ENCODE measurements at regions not wholly inside any gene's neighbourhood (a gene's known extent, or its start where the extent isn't known, plus 50 kb on each side); places are given as distances from the start of the nearest gene placed in this dataset.
"Not testable (repeated sequence)": the region's sequence is repeated elsewhere in the genome, so short reads cannot be mapped to it uniquely, and the experiment has no call there.

DNA sequence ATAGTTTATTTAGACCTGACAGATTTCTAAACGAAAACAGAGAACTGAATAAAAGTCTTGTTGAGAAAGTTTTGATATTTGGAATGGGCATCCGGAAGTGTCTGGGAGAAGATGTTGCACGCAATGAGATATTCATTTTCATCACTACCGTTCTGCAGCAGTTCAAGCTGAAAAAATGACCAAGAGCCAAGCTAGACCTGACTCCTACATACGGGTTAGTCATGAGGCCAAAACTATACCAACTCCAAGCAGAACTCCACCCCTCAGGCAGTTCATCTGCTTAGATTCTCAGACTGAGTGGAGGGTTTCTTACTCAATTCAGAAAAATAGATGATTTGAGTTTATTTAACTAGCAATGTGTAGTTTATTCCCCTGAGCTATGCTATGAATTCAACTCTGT, 95.4 kb upstream of the ANXA1 start:
- no peak for DNase-seq (ENCODE audit: low read depth in 4 of 4, low spot score in 2 of 4)

DNA sequence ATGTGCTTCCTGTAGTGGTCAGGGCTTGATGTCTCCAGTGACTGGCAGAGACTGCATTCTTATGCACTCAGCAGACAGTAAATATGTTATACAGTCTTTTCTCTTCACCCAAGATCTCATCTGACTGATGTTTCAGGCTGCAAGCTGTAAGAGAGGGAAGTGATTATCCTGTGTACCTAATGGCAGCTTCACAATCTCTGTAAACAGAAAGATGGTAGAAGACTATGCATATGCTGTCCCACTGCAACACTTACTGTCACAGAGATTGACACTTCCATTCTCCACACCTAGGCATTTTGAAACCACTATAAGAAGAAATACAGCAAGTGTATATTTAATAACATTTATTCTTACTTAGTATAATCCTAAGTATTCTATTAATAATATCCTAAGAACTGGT, 97.6 kb upstream of the ANXA1 start:
- no peak for DNase-seq (ENCODE audit: low read depth in 4 of 4, low spot score in 2 of 4)

- no peak for DNase-seq (ENCODE audit: low read depth in 4 of 4, low spot score in 2 of 4)
Measured at GRCh38 chr9:73053543-73053942, 98.1 kb upstream of the ANXA1 start.

DNA sequence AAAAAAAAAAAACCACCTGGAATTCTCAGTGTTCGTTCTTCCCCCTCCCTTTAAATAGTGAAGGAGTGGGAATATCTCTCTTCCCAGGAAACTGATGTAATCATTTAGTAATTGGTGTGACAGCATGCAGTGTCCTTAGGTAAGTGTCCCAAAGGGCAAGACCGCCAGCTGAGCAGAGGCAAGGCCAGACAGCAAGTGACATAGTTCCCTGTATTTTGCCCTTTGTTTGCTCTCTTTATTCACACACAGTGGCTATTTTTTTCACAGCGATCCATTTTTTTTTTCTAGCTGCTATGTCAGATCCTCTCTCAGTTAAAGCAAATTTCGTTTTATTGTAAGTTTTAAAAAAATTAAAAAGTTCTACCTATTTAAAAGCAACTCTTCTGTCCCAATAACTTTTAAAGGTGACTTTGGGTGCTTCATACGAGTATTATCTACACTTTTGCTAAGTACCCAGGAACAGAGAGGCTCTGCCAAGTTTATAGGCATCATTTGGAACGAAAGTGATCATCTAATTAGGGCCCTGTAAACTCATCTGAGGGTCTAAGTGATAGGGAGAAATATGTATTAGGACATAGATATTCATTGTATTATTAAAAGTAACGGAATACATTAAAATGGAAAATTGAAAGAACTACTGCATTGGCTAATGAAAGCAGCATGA, 98.2 kb upstream of the ALDH1A1 start:
- DNase-seq (ENCODE audit: low read depth in 4 of 4, low spot score in 2 of 4), result no peak

- no peak for DNase-seq (ENCODE audit: low read depth in 4 of 4, low spot score in 2 of 4)
Measured at GRCh38 chr9:73050065-73050816, 97.4 kb upstream of the ALDH1A1 start.

- DNase-seq (ENCODE audit: low read depth in 4 of 4, low spot score in 2 of 4), result no peak
Measured at GRCh38 chr9:73049280-73049679, 96.4 kb upstream of the ALDH1A1 start.

DNA sequence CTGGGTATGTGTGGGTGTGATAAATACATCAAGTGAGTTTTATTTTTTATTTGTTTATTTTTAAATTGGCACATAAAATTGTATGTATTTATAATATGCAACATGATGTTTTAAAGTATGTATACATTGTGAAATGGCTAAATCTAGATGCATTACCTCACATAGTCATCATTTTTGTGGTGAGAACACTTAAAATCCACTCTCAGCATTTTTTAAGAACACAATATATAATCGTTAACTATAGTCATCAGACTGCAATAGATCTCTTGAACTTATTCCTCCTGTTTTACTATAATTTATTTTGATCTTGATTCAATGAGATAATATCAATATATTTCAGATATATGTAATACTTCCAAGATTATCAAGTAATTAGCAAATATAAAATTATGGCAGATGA, 93.9 kb upstream of the ALDH1A1 start:
- DNase-seq (ENCODE audit: low read depth in 4 of 4, low spot score in 2 of 4), result no peak

DNA sequence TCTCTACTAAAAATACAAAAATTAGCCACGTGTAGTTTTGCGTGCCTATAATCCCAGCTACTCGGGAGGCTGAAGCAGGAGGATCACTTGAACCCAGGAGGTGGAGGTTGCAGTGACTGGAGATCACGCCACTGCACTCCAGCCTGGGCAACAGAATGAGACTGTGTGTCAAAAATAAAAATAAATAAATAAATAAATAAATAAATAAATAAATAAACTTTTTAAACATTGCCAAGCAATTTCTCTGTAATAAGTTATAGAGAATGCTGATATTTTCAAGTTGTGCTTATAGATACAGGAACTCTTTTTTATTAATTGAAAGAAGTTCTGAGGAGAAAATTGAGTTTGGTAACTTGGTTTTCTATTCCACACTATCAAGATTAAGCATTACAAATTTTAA, 91.9 kb upstream of the ALDH1A1 start:
- not testable (repeated sequence) for DNase-seq (ENCODE audit: low read depth in 4 of 4, low spot score in 2 of 4)

GRCh38 chr9:73042155-73042554, 89.3 kb upstream of the ALDH1A1 start:
- DNase-seq (ENCODE audit: low read depth in 4 of 4, low spot score in 2 of 4), result no peak

- DNase-seq (ENCODE audit: low read depth in 4 of 4, low spot score in 2 of 4), result peak in 1 of 4 donors; percentile 13
Measured at GRCh38 chr9:73039271-73040263, 86.7 kb upstream of the ALDH1A1 start.

DNA sequence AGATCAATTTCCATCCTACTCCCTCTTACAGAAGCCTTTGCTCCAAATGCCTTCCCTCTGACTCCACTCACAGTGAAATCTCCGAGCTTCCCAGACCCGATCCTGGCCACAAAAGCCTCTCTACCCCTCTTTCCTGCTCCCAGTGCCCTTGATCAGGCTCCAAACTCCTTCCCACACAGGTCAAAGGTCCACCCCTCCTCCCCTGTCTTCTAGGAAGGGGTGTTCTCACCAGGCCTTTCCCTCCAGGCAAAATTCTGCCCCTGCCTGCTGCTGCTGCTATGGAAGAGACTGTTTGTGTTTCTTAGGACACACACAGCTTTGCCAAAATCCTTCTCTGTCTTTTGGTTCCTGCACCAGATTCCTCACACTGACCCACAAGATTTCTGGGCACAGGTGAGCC, 85.8 kb upstream of the ALDH1A1 start:
- DNase-seq (ENCODE audit: low read depth in 4 of 4, low spot score in 2 of 4), result no peak

- DNase-seq (ENCODE audit: low read depth in 4 of 4, low spot score in 2 of 4), result no peak
Measured at GRCh38 chr9:73038089-73038509, 85.2 kb upstream of the ALDH1A1 start.

GRCh38 chr9:73037613-73038012, 84.8 kb upstream of the ALDH1A1 start:
- no peak for DNase-seq (ENCODE audit: low read depth in 4 of 4, low spot score in 2 of 4)

- no peak for DNase-seq (ENCODE audit: low read depth in 4 of 4, low spot score in 2 of 4)
Measured at GRCh38 chr9:73034962-73035361, 82.1 kb upstream of the ALDH1A1 start.

DNA sequence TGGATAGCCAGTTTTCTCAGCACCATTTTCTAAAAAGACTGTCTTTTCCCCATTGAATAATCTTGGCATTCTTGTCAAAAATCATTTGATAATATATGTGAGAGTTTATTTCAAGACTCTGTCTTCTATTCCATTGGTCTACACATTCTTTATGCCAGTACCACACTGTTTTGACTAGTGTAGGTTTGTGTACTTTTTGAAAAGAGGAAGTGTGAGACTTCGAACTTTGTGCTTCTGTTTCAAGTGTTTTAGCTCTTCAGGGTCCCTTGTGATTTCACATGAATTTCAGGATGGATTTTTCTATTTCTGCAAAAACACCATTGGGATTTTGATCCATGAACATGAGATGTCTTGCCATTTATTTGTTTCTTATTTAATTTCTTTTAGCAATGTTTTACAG, 78.5 kb upstream of the ALDH1A1 start:
- DNase-seq (ENCODE audit: low read depth in 4 of 4, low spot score in 2 of 4), result no peak

GRCh38 chr9:73030370-73031030, 77.6 kb upstream of the ALDH1A1 start:
- DNase-seq (ENCODE audit: low read depth in 4 of 4, low spot score in 2 of 4), result no peak

GRCh38 chr9:73029346-73029745, 76.5 kb upstream of the ALDH1A1 start:
- no peak for DNase-seq (ENCODE audit: low read depth in 4 of 4, low spot score in 2 of 4)

DNA sequence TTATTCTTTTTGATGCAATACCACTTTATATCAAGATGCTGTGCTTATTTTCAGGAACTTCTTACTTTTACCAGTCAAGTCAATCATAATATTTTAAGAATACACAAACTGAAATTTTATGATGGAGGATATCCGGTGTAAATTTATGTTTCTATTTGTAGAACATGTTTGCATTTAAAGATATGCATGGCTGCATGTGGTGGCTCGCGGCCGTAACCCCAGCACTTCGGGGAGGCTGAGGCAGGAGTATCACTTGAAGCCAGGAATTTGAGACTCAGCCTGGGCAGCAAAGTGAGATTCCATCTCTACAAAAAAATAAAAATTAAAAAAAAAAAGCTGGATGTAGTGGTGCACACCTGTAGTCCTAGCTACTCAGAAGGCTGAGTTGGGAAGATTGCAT, 73.5 kb upstream of the ALDH1A1 start:
- no peak for DNase-seq (ENCODE audit: low read depth in 4 of 4, low spot score in 2 of 4)

DNA sequence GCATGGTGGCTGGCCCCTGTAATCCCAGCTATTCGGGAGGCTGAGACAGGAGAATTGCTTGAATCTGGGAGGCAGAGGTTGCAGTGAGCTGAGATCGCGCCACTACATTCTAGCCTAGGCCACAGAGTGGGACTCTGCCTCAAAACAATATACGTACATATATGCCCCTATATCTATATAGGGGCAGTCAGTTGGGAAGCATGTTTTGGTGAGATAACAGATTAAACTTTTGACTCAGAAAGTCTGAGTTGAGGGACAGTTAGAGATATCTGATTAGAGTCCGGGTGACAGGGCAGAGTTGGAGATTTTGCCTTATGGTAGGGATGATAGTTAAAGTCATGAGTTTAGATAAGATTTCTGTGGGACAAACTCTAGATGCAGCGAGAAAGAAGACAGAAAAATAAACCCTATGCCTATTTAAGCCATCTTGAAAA, 71.8 kb upstream of the ALDH1A1 start:
- DNase-seq (ENCODE audit: low read depth in 4 of 4, low spot score in 2 of 4), result no peak

DNA sequence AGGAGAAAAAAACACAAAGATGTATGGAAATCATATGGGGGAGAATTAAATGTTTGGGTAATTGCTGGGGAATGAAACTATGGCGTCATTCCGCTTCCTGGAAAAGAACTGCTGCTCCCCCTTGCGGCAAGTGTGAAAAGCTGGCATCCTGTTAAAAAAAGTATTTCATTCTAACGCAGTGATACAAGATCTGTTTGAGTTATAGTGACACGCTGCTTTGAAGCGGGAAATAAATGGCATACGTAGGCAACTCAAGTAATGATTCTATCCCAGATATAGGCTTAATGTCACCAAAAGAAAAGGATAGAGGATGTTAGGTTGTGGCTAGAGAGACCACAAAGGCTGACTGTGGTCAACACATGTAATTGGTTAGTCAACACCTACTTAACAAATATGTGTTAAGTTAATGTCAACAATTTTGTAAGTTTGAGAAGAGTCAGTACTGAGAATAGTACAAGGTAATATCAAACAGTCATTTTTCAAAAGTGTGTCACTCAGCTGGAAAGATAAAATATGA, 70.2 kb upstream of the ALDH1A1 start:
- peak; percentile 7 to 59 (median 32) for DNase-seq (ENCODE audit: low read depth in 4 of 4, low spot score in 2 of 4)

Measured in left renal cortex interstitium (tissue), 4 donors.